RCC 7860 (cell line): ENCODE measurements at regions not wholly inside any gene's neighbourhood (a gene's known extent, or its start where the extent isn't known, plus 50 kb on each side); places are given as distances from the start of the nearest gene placed in this dataset.
"Not testable (repeated sequence)": the region's sequence is repeated elsewhere in the genome, so short reads cannot be mapped to it uniquely, and the experiment has no call there.

Source experiments
- DNase-seq: peaks from one replicate; pipeline ENCODE4 v3.0.0-alpha.2; 2015; ENCODE audit warnings: low spot score
- FAIRE-seq: peaks from 2 replicates; lab custom pipeline; 2012; peaks lifted over from hg19 to GRCh38; lab: Jason Lieb, UNC

DNA sequence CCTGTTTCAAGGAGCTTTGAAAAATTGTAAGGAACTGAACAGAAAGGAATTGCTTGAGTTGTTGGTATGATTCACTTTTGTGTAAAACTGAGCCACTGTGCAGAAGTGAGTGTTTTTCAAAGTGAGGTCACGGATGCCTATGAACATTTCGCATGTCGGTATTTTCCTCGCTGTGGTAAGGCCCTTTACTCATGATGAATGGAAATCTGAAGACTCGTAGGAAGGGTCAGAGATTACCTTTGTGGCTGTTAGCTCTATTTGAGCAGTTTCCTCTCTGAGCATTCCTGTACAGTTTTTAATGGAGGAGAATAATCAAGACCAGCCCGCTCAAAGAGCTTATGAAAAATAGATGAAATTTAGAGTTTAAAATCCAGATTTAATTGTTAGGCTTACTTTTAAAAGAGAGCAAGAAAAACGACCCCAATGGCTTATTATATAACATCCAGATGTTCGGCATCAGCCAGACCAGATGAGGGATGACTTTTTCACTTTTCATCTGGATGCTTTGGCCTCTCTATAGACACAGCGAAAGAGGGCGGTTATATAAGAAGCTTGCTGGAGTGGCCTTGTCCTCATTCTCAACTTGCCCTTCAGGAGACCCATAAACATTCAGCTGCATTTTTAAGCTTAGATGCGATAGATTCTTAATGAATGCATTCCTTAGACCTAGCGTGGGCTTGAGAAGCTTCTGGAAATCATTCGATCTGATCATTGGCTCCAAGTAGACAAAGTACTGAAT is 99.5 kb downstream of the CD83 start:
- DNase-seq (no peak), FAIRE-seq (no peak)

DNA sequence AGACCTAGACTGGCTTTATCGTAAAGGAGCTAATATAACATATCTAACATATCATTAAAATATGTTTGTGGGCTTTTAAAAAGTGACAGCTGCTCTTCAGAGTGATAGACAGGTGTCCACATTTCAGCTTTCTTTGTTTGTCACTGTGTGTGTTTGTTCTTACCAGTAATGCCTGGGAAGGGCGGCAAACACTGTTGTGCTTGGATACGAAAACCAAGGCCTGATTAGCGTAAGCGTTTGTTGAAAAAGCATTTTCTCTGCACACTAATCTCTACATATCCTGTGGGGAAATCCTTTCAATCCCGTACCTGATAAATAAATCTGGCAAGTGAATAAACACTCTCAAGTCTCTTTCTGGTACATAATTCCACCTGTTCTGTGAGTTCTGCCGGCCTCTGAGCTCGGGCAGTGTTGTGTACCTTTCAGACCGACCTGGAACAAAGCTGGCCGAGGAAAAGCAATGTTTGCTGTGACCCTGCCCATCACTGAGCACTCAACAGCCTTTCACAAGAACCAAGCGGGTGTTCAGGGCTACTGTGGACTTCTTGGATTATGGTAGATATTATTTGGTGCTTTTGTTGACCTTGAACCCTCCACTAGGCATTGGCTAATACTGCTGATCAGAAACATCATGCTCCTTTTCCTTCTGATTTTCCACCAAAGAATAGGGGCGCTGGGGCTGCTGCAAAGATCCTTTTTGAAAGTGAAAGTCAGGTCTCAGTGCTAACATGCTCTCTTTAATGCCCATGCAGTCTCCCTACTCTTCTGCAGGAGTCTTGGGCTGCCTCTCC is 100.4 kb downstream of the CD83 start:
- no peak for FAIRE-seq
- DNase-seq, result no peak

DNA sequence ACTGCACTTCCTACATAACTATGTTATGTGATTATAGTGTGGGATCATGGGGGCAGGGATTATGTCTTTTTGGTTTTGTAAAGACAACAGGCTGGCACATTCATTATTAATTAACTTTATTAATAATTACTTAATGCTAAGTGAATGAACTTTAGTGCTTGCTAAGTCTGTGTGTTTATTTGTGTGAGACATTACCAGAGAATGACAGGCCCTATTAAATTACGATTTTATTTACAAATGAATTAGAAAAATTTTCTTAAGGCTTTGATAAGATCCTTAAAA is 100.9 kb downstream of the CD83 start:
- FAIRE-seq, result no peak
- no peak for DNase-seq

DNA sequence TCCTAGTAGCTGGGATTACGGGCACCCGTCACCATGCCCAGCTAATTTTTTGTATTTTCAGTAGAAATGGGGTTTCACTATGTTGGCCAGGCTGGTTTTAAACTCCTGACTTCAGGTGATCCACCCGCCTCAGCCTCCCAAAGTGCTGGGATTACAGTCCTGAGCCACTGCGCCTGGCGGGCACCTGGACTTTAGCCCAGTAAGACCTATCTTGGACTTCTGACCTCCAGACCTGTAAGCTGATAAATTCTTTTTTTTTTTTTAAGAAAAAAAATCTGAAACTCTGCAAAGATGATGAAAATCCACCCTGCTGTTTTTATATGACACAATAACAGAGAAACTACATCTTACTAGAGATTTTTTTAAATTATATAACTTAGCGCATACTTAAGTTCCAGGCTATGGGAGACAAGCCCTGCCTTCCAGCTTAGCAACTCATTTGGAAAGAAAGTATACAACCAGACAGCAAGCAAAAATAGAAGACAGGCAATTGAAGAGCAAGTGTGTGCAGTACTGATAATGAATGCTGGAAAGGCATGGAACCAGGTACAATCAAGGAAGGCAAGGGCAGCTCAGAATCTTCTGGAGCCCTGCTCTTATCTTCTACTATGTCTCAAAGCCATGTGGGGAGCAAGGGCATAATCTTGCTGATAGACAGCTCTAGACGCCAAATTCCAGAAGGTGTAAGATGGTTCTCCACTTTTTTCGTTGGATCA is 104.2 kb downstream of the CD83 start:
- FAIRE-seq (no peak), DNase-seq (no peak)

DNA sequence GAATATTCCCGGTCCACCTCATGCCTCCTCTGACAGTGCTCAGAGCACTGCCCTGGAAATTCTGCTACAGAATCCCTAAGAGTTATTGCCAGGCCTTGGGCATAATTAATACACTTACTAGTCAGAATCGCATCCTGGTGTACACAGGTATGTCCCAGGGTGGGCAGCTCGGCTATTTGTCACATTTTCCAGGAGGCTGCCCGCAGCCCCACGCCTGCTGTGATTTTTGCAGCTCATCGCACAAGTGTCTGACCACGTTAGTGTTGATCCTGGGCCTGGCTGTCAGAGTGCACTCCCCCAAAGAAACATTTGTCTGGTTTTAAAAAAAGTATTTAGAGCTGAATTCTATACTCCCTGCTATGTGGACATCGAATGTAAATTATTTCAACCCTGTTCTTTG is 105.4 kb downstream of the CD83 start:
- no peak for FAIRE-seq
- no peak for DNase-seq

DNA sequence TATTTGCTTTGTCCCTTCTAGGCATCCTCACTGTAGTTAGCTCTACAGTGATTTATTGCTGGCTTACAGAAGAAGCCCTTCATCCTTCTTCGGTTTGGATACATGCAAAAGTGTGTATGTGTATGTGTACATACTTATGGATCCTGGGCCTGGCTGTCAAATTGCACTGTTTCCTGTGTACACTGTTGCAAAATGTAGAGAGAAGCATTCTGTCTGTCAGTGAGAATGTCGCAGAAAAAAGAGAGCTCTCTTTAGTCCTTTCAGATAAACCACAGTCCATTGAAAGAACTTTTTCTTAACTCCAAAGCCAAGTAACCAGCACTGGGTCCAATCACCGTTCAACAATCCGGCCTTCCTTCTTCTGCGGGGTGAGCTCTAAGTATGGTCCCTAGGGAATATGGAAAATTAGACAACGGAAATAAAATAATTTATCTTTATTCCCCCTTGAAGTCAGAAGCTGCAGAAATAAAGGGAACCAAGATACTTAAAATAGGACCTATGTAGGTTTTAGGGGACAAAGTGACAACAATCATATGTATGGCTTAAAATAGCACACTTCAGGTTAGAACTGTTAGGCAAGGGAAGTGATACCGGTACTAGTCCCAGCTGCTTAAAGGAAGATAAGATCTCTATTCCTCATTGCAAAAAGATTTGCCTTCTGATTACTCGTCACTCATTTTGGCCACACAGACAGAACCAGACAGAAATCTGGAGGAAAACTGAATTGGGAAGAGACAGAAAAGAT is 107.0 kb downstream of the CD83 start:
- FAIRE-seq, result no peak
- DNase-seq, result no peak

DNA sequence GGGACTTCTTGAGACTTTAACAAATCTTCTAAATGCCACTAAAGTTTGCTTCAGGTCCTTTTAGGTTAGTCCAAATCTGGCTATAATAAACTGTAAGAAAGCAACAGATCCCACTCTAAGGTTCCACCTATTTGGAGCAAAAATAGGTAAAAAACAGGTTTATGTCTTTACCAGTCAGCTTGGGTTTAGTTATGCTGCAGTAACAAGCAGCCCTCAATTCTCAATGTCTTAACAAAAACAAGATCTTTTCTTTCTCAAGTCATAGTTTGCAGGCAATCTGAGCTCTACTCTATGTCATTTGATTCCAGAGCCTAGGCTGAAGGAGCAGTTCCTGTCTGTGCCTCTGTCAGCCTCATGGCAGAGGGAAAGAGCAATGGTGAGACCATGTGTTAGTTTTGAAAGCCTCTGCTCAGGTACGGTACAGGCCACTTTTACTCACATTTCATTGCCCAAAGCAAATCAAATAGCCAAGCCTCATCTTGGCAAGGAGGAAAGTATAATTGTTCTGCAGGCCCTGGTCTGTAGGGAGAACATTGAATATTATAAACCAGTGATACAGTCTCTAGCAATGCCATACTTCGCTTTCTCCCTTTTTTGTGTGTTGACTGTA is 108.6 kb downstream of the CD83 start:
- FAIRE-seq (no peak), DNase-seq (no peak)

DNA sequence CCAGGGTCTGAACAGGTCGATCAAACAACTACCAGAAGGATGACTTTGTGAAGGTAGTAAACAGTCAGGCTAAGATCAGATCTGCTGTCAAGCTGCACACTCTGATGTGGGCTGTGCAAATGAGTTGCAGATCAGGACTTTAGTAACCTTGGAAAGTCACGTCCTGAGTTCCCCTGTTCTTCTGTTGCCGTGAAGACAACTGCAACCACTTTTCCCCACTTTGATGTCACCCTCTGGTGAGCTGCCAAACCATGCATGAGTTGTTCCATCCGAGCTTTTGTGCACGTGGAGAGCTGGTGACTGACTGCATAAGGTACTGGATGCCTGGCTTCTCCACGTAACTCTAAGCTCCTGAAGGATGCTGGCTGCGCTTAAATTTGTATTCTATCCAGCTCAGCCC is 111.0 kb downstream of the CD83 start:
- DNase-seq, result peak; percentile 71
- peak; percentile 77 for FAIRE-seq

DNA sequence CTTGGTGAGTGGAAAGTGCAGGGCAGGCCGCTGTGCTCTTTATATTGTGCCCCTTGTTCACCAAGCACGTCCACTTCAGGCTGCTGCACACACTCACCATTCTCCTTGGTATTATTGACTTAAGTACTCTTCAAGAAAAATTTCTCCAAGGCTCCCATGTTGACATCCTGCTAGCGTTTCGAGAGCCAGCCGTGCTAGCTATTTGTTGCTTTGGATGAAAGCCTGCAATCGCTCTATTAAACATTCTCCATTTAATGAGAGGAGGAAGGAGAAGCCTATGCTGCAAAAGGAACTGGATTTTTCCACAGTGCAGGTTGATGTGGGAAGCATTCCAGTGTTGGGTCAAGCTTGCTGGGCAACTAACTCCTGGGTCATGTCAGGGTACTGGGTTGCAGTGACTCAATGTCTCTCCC is 113.5 kb downstream of the CD83 start:
- no peak for DNase-seq
- FAIRE-seq, result no peak

DNA sequence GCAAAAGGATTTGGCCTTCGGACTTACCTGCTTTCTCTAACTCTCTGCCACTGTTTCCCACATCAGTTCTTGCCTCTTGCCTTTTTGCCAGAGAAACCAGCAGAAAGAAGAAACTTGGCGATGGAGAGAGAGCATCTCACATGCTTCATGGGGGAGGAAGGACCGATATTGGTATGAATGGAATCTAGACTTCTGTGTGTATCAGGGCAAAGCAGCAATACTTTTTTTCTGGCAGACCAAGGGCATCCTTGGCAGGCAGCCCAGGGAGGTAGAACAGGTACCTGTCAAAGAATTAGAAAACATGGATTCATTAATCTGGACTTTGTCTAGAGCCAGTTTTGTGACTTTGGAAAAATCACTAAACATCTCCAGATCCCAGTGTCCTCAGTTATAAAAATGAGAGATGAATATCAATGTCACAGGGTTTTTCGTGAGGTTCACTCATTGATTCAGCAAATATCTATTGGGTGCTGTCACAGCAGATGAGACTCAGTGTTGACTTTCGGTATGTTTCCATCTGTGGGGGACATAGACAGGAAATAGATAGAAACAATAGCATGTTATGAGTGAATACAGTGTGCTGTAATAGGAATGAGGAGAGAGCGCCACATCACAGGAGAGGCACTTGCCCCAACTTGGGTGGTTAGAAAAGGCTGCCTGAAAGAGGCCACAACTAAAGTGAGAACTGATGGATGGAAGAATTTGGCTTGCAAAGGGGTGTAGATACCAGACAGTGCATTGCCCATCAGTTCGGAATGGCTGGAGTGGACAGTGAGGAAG is 114.1 kb downstream of the CD83 start:
- FAIRE-seq (no peak), DNase-seq (no peak)

DNA sequence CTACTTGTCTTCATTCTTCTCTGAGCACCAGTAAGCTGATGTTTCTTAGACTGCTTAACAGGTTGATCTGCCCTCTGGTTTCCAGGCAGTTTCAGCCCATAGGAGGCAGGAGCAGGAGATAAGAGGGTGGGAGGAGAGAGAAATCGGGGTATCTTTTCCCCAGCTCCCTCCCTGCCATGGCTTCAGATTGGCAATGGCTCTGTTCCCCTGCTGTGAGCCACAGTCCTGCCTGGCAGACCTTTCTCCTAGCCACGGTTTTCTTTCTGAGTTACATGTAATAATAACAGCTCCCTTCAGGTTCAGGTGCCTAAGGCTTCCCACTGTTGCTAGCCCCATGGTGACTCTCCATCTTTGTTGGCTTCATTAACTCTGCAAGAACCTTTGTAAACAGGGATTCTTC is 115.3 kb downstream of the CD83 start:
- DNase-seq (no peak), FAIRE-seq (no peak)

DNA sequence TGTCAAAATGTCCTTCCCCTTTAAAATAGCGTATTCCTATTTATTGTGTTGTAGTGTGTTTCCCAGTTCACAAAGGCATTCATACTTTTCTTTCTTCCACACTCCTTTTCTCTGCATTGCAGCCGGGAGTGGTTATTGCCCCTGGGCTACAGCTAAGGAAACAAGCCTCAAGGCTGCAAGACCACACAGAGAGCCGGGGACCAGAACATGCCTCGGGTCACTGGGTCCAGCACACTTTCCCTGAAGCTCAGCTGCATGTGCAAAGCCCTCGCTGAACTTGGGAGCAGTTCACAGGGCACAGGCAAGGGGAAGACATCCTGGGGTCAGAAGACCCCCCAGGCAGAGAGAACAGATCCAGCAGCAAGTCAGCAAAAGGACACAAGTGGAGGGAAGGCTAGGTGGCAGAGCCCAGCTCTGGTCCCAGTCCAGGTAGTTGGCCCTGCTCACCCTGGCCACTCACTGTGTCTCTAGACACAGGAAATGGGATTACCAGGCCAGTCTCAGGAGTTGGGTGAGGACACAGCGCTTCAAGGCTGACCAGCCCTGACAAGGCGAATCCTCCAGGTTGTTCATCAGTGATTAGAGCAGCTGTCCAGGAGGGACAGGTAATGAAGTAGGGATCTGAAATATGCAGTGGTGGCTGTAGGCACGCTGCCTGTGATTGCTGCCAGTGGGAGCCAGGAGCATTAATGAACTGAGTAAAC is 118.2 kb downstream of the CD83 start:
- DNase-seq (no peak), FAIRE-seq (no peak)

DNA sequence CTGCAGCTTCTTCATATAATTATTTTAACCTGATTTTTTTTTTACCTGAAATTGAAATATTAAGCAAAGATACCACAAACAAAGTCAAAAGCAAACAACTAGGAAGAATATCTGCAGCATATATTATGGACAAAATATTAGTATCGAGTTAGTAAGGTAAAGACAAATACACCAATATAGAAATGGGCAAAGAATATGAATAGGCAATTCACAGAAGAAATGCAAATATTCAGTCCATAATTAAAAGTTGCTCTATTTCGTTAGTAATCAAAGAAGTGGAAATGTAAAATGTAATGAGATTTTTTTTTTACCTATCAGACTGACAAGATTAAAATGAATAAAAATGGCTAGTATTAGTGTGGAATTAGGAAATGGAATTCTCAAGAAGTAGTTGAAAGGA is 121.5 kb downstream of the CD83 start:
- DNase-seq (no peak), FAIRE-seq (no peak)

DNA sequence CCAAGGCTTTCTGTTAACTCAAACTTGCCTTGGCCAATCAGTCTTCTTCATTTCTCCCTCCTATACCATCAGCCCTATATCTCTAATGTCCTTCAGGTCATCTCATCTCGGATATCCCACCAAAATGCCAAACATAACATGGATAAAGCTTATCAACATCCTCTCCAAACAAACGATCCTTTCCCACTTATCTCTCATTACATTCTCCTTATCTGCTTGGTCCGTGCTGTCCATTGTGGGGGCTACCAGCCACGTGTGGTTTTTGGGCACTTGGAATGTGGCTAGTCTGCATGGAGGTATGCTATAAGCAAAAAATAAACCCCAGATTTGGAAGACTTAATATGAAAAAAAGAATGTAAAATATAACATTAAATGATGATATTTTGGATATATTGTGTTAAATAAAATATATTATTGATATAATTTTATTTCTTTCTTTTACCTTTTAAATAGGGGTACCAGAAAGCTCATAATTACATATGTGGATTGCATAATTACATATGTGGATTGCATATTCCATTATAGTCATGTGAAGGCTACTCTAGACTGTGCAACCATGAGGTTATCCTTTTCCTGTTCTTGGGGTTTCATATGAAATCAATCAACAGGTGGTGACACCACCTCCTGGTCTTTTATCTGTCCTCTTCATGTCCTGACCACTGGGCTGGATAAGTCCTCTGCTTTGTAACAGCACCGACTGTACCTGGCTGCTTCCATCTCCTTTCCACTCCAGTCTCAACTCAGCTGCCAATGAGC is 123.0 kb downstream of the CD83 start:
- DNase-seq (no peak), FAIRE-seq (no peak)

DNA sequence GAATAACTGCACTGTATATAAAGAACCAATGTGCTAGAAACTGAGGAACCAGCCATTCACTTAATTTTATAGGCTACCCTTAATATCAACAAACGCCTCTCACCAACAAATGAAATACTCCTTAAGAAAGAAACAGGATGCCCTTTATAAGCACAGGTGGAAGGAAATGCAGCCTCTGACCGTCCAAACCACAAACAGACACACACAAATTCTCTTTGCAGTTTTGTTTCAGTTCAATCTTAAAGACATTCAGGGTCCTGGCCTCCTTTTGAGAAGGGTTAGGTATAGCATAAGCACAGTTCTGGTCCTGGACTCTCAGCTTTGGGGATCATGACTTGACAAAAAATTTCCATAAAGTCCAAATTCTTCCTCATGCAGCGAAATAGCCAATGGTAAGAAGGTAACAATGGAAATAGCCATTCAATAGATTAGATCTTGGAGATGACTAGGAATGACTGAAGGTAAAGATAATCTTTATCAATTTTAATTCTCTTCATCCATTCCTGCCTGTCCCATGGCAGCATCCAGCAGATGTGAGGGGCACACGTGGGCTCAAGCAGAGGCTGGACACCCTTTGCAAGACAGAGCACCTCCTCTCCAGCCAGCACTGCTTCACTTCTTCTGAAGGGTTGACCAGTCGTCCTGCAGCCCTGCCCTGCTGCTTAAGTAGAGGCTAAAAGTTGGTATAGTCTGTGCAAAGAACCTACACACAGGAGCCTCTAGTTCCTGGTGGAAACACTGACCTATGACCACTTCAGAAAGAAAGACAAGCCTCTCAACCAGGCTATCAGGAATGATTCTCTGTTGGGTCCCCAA is 123.9 kb downstream of the CD83 start:
- no peak for FAIRE-seq

DNA sequence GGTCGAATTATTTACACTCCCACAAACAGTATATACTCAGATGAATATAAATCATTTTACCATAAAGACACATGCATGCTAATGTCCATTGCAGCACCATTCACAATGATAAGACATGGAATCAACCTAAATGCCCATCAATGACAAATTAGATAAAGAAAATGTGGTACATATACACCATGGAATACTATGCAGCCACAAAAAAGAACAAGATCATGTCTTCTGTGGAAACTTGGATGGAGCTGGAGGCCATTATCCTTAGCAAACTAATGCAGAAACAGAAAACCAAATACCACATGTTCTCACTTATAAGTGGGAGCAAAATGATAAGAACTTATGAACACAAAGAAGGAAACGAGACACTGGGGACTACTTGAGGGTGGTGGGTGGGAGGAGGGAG is 125.3 kb downstream of the CD83 start:
- FAIRE-seq, DNase-seq: not testable (repeated sequence)

More for the DNA sequence above, 123.9 kb downstream of the CD83 start:
- DNase-seq, result no peak

DNA sequence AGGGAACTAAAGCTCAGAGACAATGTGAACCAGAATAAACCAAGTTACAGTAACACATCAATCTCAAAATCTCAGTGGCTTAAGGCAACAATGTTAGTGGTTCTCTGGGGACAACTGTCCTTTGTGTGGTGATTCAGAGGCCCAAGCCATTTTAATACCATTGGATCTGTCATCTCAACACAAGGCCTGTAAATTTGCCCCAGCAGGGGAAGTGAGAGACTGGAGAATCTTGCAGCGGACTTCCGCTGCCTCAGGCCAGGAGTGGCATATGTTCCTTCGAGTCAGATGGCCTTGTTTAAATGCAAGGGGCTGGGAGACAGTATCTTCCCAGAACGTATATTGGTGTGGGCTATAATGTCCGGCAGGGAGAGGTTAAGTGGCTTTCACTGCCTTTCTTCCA is 126.0 kb downstream of the CD83 start:
- DNase-seq, result no peak
- no peak for FAIRE-seq

DNA sequence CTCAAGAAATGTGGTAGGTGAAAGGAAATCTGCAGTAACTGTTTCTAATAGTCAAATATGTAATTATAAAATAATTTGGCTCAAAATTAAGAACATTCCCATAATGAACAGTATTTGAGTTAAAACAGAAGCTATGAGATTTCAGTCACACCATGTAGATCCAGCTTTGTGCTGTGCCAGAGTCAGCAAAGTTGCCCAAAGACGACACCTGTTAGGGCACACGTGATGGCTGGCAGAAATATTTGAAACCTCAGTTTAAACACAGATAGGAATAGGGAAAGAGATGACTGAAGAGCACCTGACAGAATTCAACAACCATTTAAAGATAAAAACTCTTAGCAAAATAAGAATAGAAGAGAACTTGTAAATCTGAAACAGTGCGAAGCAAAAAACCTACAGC is 129.3 kb downstream of the CD83 start:
- FAIRE-seq (no peak), DNase-seq (no peak)
